Activated CD8-positive, alpha-beta memory T cell treated with anti-CD3 and anti-CD28 coated beads for 36 hours (primary cell): ENCODE measurements at regions not wholly inside any gene's neighbourhood (a gene's known extent, or its start where the extent isn't known, plus 50 kb on each side); places are given as distances from the start of the nearest gene placed in this dataset.

Experiments used
- CTCF ChIA-PET: fragments of 350-600 bp; sonication (Branson Sonifier 250); formaldehyde crosslinking; loops from one replicate; lab custom pipeline; 2021; ENCODE audit warnings: antibody characterized with exemption; lab: Charles Lee
- POLR2A ChIA-PET: fragments of 350-600 bp; sonication (Branson Sonifier 250); formaldehyde crosslinking; loops from one replicate; lab custom pipeline; 2021; ENCODE audit warnings: antibody characterized with exemption; lab: Charles Lee

DNA sequence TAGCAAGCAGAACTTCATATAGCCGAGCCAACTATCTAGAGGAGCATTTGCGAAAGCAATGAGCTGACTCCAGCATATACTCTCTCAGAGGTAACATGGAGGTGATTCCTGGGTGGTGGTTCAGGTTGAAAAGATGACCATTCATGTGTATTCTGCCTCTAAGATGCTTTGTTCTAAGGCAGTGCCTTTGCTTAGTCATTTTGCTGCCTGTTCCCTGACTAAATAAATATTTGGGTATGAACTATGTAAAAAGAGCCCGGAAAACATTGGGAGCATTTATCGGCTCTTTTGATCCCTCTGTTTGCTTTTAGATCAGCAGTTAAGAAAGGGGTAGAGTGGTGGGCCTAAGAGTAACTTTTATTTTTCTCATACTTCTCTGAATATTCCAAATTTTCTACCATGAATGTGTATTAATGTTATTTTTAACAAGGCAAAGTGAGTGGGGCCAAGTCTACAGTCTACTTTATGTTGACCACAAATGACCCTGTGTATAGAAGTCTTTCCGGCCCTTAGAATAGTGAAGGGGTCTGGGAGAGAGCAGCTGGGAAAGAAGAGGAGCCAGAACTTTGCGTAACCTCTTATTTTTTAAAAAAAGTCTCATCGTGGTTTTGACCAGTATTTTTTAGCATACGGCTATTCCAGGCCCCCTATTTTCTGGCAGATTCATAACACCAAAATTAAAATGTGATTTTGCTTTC lies 206.5 kb upstream of the EYA4 start:
- CTCF ChIA-PET: no interaction called here

DNA sequence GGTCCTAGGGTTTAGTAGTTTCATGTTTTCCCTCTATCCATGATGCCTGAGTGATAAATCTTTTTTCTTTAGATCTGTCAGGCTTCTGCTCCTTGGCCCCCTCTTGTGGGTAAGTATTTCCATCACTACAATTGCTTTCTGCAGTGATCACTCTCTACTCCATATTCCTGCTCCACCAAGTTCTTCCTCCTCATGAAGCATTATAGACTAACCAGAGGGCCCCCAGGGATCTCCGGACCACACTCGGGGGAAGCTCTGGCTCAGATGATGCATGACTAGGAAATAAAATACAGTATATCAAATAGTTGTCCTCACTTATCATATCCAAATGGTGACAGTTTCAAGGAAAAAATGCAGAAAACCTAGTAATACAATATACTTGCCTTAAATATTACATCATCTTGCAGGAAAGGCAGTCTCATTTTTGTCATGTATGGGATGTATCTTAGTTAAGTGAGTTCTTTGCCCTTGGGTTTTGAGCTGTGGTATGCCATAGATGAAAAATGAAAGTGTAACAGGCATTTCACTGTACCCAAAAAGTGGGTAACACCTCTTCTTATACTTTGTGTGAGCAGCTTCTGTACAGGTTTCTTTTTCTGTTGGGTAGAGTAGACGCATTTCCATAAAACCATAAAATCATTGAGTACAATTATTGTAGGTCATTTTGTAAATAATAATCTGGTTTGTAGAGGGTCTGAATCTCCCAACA lies 200.9 kb upstream of the EYA4 start:
- POLR2A ChIA-PET: no interaction called here
- CTCF ChIA-PET: no interaction called here

More for the DNA sequence above, 206.5 kb upstream of the EYA4 start:
- POLR2A ChIA-PET: no interaction called here

DNA sequence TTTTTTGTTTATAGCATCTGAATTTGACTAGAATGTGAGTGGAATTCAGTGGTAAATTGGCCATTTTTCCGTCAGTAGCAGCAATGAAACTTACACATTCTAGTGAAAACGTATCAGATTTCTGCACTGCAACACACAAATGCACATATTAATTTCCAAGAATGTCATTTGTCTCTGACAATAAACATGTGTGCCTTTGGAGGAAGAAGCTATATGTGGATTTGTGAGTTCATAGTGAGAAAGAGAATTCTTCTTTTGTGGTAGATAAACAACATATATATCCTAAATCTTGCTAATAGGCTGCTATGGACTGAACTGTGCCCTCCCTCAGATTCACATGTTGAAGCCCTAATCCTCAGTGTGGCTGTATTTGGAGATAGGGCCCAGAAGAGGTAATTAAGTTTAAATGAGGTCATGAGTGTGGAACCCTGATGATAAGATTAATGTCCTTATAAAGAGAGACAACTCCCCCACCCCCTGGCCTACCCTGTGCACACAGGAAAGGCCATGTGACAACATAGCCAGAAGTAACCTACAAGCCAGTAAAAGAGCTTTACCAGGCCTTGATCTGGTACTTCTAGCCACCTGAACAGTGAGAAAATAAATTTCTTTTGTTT lies 200.2 kb upstream of the EYA4 start:
- ChIA-PET CTCF (no interaction called here), POLR2A (no interaction called here)

DNA sequence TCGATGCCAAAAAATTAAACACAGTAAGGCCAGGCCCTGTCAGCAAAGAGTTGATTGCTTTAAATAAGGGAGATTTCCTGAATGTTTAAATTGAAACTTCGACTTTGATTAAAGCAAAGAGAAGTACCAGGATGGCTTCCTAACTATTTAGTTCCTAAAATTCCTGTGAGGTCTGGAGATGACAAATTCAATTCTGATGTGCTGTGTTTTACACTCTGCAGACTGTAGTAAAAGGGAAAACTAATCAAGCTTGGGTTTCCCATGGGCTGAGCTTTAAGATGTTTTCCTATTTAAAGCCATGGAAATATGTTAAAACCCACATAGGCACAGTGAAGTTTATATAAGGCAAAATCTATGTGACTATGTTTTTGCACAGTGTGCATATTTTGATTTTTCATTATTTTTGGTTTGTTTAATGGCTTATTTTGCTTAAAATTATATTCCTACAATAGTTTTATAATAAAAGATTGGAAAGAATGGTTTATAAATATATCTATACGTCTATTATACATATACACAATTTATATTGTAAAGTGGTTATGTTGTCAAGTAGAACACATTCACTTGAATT lies 198.5 kb upstream of the EYA4 start:
- CTCF ChIA-PET: no interaction called here
- POLR2A ChIA-PET: no interaction called here

GRCh38 chr6:133046576-133046975 lies 194.6 kb upstream of the EYA4 start:
- ChIA-PET CTCF (no interaction called here), POLR2A (no interaction called here)

- POLR2A ChIA-PET: no interaction called here
- CTCF ChIA-PET: no interaction called here
These were observed 194.0 kb upstream of the EYA4 start for GRCh38 chr6:133047065-133047665.

DNA sequence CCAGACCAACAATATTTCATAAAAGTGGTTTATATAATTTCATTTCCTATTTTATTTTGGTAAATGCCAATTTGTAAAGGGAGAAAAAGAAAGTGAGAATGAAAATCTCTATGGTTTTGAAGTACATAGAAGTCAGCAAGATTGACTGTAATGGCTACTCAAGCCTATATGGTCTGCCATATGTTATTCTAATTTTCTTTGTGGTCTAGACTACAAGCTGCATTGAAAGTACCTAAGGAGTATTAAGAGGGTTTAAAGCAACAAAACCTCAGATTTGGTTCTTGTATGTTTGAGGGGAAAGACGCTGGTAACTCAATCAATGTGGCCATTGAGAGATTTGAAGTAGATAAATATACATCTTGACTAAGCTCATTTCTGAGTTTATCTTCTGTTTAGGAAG lies 193.5 kb upstream of the EYA4 start:
- CTCF ChIA-PET: no interaction called here
- POLR2A ChIA-PET: no interaction called here

DNA sequence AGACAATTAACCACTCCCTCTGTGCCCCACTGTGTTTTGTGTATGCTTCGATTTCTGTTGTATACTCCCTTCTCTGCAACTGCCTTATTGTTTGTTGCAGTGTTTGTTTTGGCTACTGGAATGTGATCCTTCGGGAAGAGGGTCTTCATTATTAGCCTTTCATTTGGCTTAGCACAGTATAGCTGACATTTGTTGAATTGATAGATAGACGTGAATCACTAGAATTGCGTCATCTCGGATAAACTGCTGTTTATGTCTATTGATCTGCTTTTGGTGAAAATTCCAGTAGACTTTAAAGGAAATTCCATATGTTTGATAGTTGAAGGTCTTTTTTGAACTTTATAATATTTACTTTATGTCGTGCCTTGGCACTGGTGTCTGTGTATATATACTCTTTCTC lies 189.9 kb upstream of the EYA4 start:
- POLR2A ChIA-PET: no interaction called here
- CTCF ChIA-PET: no interaction called here

DNA sequence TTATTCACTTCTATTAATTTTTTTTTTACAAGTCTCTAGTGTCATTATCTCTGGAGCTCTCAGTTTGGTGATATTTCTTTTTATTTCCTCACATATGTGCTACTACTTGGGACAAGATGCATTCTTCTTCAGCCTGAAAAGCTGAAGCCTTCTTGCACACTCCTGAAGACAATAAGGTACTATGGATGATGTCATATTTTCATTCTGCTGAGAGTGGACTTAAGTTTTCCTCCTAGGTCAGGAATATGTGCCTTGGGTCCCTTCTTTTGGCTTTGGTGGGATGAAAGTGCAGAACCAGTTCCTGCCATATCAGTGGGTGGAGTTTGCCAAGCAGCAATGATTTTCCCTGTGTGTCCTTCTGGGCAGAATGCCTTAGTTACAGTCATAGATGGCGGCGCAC lies 188.7 kb upstream of the EYA4 start:
- CTCF ChIA-PET: no interaction called here
- POLR2A ChIA-PET: no interaction called here

GRCh38 chr6:133055441-133055966 lies 185.7 kb upstream of the EYA4 start:
- POLR2A ChIA-PET: no interaction called here

GRCh38 chr6:133057352-133057751 lies 183.8 kb upstream of the EYA4 start:
- POLR2A ChIA-PET: no interaction called here
- CTCF ChIA-PET: no interaction called here

More at GRCh38 chr6:133055441-133055966, 185.7 kb upstream of the EYA4 start:
- CTCF ChIA-PET: no interaction called here

- POLR2A ChIA-PET: no interaction called here
- CTCF ChIA-PET: no interaction called here
These were observed 179.1 kb upstream of the EYA4 start for GRCh38 chr6:133062077-133062476.

DNA sequence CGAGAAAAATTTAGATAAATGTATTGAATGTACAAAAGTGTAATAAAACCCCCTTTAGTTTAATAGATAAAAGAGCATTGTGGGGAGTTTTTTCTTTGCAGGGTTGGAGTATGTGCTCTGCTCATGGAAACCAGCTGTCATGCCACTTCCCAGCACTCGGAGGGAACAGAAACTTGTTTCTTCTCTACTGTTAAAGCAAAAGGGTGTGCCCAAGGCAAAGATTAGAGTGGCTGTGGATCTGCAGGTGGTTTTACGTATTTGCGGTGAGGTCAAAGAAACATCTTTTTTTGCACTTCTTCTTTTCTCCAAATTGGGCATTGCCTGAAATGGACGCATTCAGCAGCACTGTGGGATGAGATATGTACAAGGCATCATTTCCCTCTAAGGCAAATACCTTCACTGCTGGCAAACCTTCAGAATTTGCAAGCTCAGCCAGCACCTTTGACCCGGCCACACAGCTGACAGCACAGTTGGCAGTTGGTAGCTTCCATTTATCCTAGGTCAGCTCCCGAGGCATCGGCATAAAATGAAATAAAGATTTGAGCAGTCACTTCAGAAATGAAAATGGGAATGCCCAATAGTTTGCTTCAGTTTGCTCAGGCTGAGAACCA lies 178.4 kb upstream of the EYA4 start:
- CTCF ChIA-PET: no interaction called here

GRCh38 chr6:133067960-133068359 lies 173.2 kb upstream of the EYA4 start:
- ChIA-PET POLR2A (no interaction called here), CTCF (no interaction called here)

More for the DNA sequence above, 178.4 kb upstream of the EYA4 start:
- POLR2A ChIA-PET: no interaction called here

GRCh38 chr6:133070410-133071043 lies 170.6 kb upstream of the EYA4 start:
- ChIA-PET CTCF (interaction anchor here (0.7 kb wide), 1 partner anchor 14 kb away, joined by 3 read pairs; no protein-coding TSS in a partner anchor), POLR2A (no interaction called here)

DNA sequence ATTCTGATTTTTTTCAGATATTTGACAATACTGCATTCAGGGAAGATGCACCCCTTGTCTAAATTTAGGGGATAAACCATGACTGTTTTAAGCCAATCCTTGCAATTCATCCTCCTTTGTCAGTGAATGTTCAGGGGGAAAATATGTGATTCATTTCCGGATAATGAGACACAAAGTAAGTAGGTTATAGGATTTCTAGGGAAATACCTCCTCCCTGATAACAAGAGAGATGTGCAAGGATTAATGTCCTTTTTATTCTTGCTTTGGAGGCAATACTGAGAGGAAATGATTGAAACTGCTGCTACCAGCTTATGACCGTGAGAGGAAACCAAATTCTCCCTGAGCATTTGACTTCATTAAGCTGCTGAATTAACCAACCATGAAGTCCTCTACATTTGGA lies 161.3 kb upstream of the EYA4 start:
- ChIA-PET CTCF (interaction anchor here (0.6 kb wide), 1 partner anchor 279 kb away, joined by 3 read pairs; no protein-coding TSS in a partner anchor), POLR2A (no interaction called here)

DNA sequence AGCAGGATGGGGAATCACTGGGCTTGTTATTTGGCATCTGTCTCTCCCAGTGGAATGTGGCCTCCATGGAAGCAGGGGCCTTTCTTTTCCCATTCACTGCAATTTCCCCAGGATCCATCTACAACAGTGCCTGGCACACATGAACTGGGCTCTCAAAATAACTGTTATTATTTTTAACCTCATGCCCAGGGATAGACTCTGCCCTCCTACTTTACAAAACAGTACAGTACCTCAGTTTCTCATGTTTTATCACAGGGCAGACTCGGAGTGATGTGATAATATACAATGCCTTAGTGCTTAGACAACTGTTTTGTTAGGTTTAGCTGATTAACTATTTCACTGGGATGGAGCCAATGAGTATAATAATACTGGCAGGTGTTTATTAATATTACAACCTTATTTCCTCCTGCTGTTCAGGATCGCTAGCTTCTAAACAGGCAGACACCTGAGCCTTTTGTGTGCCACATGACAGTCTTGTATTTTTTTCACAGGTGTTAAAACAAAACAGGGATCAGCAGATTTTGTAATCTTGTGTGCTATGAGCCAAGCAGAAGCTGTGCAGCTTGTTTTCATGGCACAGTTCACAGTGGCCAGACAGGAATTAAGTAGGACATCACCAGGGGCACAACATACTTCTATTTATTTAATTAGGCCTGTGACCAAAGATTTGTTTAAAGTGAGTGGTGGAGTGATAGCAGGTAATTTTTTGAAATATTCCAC lies 157.7 kb upstream of the EYA4 start:
- POLR2A ChIA-PET: no interaction called here
- CTCF ChIA-PET: no interaction called here

DNA sequence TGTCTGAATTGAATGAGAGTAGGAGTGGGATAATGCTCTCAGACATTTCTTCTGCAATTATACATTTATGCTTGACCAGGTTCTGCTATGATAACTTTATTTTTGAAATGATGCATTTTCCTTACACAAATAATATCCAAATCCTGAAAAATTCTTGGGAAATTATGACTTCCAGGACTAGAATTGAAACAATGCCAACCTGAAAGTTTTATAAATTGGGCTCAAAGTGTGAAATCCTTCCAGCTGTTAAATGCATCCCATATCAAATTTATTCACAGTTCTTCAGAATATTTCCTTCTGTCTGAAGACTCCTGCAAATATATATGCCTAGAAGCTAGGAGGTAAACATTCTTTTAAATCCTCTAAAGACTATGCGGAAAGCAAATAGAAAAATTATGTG lies 155.7 kb upstream of the EYA4 start:
- ChIA-PET POLR2A (no interaction called here), CTCF (no interaction called here)
